ENCODE measurements at regions not wholly inside any gene's neighbourhood (a gene's known extent, or its start where the extent isn't known, plus 50 kb on each side); places are given as distances from the start of the nearest gene placed in this dataset.

DNA sequence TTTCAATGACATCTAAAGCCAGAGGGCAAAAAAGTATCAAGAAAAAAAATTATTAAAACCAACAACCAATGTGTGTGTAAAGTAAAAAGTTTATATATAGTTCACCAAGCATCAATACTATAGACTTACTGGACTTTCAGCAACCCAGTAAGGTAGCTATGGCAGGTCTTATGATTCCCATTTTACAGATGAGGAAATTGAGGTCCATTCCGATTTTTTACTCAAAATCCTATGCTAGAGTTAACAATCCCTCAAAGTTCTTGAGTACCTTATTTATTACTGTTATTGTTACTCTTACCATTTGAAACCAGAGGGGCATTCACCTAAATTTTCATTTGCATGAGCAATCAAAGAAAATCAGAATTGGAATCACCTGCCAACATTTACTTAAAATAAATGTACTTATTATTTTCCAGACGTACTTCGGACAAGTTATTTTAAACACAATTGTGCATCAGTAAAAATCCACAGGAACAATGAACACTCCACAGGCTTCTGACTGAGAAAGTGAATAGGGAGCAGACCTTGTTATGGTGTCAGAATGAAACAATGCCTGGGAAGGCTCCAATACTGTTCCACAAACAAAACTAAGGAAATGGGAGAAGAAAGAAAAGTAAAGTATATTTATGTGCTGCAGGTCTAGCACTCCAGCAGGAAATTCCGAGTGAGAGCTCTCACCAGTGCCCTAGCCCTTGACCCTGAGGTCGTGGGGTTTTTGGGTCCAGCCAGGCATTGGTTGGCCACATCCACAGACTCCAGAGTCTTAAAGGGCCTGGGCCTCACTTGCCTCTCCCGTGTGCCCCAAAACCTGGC is 229.9 kb downstream of the PIK3R1 start:
- intact Hi-C loops (cut with micrococcal nuclease) = no loop called here

DNA sequence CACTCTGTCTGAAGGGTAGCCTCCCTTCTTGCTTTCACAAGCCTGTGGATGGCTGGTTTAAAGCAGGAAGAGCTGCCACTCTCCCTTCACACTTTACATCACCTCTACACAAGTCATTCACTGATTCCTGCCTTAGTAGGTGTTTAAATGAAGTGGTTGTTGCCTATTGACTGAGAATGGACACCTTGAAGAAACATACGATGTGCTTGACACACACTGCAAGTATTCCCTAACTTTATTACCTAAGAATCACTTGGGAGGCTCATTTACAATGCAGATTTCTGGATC is 230.5 kb downstream of the PIK3R1 start:
- intact Hi-C loops (cut with micrococcal nuclease) = no loop called here

DNA sequence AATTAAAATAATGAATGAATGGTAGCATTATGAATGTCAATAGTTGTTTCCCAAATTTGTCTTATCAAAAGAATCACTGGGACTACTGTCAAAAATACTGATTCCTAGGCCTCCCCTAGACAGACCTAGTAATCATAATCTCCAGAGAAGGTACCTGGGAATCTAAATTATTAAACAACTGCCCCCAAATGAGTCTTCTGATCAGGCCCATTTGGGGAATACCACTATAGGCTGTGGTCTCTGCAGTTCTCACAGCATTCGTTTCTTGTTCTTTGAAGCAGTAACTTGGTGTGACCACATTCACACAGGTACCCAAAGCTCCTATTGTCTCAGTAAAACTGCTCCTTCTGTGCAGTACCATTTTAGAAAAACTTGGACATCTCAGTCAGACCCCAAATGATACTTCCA is 230.9 kb downstream of the PIK3R1 start:
- intact Hi-C loops (cut with micrococcal nuclease) = no loop called here

DNA sequence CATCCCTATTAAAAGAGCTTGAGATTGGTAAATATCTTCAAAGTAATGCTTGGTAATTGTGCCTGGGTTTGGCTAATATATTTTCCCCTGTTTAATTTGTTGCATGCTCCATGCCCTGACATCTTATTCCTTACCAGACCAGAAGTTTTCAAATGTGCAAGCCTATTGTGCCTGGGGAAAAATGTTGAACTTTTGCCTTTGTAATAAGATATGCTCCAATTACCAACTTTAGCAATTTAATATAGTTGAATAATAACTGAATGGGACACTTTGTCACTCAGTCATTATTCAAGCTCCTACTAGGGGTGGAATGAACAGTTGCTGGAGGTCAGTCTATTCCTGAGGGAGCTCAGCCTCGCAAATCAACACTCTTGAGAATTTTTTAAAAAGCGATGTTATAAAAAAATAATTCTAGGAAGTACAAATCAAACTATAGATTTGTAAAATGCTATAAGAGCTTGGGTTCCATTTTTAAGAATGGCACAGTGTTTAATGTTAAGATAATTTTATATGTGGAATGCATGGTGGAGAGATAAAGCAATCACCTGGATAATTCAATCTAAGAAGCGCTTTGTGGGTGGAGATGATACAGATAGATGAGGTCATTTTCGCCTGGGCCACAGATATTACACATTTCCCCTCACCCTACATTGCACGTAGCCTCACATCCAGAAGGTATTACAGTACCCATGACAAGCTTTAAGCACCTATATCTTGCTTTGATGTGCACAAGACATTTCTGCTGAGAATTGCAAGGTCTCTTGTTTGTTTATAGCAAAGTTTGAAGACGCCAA is 231.8 kb downstream of the PIK3R1 start:
- intact Hi-C loops (cut with micrococcal nuclease) = no loop called here

DNA sequence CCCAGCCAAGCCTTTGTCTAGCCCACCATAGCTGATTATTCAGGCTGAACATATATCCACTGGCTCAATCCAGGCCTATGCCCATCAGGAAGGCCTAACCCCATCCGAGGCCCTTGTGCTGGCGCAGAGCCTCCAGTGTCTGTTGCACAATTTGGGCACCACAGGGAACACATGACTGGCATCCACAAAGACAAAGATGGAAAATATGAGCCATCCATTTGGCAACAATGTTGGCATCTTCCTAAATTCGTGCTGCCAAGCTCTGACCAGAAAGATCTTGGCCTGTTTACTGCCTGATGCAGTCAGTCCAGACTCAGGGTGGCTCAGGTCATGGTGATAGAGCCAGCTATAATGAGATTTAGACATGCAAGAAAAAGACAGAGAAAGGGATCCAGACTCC is 233.8 kb downstream of the PIK3R1 start:
- intact Hi-C loops (cut with micrococcal nuclease) = no loop called here

DNA sequence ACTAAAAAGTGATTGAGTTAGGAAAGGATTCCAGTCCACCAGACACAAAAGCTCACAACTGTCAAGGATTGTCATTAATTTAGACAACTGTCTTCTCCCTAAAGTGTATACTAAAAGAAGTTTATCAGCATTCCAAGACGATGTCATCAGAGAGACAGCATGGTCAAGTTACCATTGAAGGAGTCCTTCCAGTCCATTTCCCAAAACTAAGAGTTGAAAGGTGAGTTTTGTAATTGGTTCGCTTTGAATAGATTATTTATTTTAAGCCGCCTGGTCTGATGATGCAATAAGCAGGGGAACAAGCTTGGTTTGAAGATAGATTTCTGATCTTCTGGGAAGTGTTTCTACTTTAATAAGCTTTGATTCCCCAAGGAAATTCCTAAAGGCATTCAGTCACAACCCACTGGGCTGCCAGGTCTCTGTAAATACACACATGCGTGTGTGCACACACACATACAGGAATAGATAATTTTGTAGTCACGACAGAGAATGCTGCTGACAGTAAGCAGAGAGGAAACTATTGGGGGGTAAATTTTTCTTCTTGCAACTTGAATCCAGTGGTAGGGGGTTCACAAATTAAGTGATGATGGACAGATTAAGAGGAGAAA is 234.8 kb downstream of the PIK3R1 start:
- intact Hi-C loops (cut with micrococcal nuclease) = no loop called here

DNA sequence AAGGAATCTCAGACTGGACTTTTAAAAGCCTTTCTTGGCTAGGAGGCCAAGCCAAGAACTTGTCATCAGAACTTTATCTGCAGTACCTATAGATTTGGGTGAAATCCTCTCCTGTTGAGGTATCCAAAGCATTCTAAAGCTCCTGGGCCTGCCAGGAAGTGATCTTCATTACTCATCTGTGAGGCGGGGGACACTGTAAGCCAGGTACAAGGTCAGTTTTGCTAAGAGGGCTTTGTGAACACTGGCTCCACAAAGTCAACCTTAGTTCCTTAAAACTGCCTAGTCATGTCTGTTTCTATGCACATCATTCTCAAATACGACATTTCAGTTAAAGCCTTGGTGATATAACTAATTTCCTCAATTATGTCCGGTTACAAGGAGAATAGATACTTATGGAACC is 236.7 kb downstream of the PIK3R1 start:
- intact Hi-C loops (cut with micrococcal nuclease) = no loop called here

DNA sequence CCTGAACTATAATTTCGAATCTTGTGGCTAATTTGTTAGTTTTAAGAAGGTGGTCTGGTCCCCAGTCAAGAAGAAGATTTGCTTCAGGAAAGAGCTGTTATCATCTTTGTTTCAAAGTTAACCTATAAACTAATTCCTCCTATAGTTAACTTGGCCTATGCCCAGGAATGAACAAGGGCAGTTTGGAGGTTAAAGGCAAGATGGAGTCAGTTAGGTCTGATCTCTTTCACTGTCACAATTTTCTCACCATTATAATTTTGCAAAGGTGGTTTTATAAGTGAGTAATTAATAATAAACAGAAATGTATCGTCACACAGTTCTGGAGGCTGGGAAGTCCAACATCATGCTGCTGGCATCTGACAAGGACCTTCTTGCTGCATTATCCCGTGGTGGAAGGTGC is 238.6 kb downstream of the PIK3R1 start:
- intact Hi-C loops (cut with micrococcal nuclease) = no loop called here

DNA sequence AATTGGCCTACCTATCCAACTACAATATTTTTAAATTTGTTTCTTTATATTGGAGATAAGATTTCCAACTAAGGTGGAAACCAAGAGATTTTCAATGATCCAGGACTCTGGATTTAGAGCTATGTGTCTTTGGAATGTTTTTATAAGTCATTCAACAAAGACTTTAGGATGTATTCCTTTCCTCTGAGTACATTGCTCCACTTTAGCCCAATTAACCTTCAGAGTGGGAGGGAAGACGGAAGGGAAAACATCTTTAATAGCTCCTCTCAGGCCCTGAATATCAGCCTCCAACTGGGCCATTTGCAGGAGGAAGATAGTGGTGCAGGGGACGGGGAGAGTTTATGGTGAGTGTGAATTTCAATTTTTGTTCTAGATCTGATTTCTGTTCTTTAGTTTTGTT is 239.2 kb downstream of the PIK3R1 start:
- intact Hi-C loops (cut with micrococcal nuclease) = no loop called here

DNA sequence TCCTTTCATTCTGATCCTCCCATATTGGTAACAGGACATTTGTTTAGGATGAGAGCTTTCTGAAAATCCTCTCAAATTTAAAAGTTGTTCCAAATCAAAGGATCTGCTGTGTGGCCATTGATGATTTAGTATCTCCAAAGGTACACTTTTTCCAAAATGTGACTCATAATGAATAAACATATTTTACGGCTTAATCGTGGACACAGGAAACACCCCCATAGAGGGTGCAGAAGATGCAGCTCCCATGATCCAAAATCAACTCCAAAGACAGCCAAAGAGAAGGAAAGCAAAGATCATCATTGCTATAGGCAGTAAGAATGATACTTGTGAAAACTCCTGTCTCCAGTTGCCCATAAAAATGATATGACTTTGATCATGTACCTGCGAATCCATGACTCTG is 239.7 kb downstream of the PIK3R1 start:
- intact Hi-C loops (cut with micrococcal nuclease) = no loop called here

DNA sequence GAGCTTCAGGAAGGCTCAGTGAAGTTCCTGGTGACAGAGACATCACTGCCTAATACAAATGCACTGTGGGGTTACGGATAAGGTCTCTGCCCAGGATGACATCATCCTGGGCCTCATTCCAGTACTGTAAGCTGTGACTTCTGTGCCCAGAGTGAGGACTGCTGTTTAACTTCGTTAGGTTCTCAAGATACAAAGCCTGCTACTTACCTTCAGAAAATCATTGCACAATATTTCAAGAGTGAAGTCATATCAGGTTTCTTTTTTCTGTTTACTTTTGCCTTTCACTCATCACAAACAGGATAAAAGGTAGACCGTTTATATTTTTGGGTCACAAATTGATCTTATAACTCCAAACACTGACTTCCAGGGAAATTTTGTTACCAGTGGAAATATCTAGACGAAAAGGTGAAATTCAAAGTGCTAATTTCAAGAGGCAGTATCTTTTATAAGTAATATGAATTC is 241.2 kb downstream of the PIK3R1 start:
- intact Hi-C loops (cut with micrococcal nuclease) = no loop called here

DNA sequence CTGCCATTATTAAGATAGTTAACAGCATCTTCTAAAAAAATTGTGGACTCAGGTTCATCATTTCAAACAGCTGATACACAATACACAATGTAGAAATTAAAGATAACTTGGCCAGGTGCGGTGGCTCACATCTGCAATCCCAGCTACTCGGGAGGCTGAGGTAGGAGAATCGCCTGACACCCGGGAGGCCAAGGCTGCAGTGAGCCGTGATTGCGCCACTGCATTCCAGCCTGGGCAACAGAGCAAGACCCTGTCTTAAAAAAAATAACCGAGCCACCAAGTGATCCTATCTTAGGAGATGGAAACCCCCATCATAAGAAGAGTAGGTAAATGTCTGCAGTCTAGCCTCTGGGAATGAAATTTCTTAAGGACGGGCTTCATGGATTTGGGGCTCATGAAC is 241.7 kb downstream of the PIK3R1 start:
- intact Hi-C loops (cut with micrococcal nuclease) = no loop called here

DNA sequence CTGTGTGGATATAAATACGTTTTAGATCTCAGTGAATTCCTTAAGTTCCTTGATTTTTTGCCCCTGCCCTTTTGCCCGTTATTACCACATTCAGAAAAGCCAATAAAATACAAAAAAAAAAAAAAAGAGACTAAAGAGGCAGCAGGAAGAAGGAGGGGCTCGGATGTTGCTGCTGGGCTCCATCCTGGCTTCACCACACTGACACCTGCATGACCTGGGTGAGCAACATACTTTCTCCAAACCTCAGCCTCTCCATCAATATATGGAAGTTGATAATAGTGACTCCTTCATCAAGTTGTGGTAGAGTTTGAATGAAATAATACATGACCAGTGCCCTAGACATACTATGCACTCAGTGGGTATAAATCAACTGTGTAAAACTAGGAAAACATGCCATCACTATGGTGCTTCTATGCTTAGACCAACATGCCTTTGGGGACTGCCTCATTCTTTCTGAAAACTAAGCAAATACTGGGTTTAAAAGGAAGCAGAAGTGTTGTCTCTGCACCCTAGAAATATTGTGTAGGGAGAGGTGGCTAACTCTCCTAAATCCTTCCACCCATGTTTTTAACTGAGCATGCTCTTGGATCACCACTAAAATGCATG is 243.0 kb downstream of the PIK3R1 start:
- intact Hi-C loops (cut with micrococcal nuclease) = no loop called here

DNA sequence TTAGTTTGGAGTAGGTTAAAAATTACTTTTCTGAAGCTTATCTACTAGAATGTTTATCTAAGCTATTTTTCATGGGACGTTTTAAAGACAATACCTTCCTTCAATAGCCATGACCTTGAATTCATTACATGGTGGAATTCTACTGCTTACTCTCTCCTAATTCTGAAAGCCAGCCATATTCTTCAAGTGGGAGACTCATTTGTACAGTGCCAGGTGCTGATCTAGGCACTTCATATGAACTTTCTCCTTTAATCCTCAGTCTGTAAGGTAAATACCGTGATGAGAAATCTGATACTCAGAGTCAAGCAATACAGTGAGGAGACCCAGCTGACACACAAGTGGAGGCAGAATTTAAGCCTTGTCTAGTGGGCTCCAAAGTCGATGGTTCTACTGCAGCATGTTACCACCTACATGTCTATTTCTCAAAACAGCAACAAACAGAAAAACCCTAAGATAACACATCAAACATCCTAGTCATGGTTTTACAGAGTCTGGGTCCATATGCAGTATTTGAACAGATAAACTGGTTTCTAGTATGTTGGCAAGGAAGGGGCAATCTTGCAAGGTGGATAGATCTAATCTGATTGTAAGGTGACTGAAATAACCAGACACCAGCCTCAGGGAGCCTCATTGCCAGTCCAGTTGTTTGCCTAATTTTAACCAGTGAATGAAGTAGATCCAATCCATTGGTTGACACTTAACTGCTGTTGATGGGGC is 243.7 kb downstream of the PIK3R1 start:
- intact Hi-C loops (cut with micrococcal nuclease) = no loop called here

DNA sequence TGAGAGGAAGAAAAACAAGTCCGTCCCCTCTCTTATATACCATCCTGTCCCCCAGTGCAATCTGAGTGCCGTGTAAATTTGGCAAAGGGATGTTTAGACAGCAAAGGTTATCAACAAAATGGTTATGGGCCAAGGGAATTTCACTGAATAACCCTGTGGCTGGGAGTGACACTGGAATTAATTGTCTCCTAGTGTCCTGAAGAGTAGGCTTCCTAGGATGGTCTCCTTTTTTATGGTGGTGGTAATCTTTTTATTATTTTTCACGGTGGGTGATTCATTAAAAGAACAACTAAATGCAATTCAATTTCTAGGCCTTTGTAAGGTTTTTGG is 244.2 kb downstream of the PIK3R1 start:
- intact Hi-C loops (cut with micrococcal nuclease) = loop anchor here (1.0 to 5.0 kb wide), 7 partner anchors 25 to 1213 kb away; no protein-coding TSS in a partner anchor

DNA sequence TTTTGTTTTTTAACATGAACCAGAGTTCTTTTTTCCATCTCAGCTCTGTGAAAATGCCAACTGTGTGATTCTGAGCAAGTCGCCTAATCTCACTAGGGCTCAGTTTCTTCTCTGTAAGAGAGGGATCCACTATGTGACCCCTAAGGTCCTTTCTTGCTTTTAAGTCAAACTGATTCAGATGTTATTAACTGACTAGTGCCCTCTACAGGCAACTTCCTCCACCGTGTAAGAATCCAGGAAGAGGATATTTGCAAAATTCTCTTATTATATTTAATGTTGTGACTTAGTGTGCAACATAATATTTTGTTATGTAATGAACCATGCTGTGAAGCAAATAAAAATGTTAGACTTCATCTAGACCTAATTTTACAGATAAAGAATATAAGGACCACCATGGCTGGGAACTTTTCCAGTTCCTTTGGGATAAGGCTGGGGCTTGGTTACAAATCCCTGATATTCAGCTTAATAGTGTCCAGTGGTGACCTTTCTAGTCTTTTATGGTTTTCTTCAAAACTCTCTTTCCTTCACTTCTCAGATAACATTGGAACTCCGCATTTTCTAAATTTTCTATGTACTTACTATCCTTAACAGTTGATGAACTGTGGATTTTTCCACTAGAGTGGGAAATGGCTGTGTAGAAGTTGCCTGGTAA is 244.7 kb downstream of the PIK3R1 start:
- intact Hi-C loops (cut with micrococcal nuclease) = loop anchor here (1.0 to 5.0 kb wide), 7 partner anchors 26 to 1213 kb away; no protein-coding TSS in a partner anchor

DNA sequence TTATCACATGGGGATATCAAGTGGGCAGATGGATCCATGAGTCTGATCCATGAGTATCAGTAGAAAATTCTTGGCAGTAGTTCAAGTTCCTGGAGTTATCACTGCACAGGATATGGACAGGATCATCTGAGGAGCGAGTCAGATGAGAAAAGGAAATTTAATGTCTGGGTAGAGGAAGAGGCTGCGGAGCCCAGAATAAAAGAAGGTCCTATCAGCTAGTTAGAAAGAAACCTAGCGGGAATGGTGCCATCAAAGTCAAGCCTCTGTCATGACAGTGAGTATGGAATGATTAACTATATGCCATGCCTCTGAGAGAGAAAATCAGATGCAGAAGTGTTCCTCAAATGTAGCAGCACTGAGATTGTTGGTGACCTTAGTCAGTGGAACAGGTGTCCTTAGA is 248.1 kb downstream of the PIK3R1 start:
- intact Hi-C loops (cut with micrococcal nuclease) = loop anchor here (1.0 to 5.0 kb wide), 2 partner anchors 175 to 544 kb away; no protein-coding TSS in a partner anchor

DNA sequence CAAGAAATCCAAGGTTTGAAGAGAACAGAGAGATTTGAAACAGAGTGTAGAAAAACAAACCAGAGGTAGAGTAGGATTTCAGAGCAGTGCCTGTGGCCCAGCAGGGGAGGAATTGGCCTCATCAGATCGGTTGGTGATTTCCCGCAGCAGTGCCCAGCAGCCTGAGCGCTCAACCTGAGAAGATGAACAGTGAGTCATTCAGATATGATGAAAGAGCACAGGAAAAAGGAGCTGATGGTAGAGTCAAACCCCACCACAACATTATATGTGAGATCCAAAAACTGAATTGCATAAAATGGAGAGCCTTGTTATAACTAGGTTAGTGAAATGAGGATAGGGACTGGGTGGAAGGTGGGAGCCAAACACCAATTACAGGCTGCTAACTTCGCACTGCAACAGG is 248.9 kb downstream of the PIK3R1 start:
- intact Hi-C loops (cut with micrococcal nuclease) = loop anchor here (1.0 to 5.0 kb wide), 2 partner anchors 176 to 543 kb away; no protein-coding TSS in a partner anchor

DNA sequence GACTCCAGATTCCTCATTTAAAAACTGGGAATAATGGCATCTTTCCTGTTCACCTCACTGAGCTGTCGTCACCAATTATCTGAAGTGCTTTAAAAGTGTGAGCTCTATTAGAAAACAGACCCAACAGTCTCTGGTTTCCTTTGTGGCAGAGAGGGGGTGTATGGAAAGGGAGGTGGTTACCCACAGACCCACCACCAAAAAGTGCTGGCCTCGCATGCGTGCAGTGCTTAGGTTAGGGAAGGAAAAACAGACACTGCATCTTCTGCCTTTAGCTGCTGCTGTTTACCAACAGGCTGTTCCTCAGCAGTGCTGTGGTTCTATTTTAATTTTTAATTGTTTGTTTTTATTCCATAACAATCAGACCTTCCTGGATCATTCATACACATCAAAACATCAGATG is 249.6 kb downstream of the PIK3R1 start:
- intact Hi-C loops (cut with micrococcal nuclease) = no loop called here

DNA sequence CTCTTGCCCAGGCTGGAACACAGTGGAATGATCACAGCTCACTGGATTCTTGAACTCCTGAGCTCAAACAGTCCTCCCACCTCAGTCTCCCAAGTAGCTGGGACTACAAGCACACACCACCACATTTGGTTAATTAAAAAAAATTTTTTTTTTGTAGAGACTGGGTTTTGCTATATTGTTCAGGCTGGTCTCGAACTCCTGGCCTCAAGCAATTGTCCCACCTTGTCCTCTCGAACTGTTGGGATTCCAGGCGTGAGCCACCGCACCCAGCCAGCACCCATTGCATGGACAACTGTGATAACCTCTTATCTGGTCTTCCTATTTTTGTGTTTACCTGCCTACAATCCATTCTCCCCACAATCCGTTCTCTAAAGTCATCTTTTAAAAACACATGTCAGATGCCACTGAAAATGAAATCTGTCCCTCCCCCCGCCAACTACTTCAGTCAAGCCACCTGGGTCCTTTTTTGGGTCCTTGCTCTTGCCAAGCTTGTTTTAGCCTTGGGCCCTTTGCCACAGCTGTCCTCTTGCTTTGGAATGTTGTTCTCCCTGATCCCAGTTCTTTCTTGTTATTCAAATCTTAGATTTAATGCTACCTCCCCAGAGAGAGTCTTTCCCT is 250.5 kb downstream of the PIK3R1 start:
- intact Hi-C loops (cut with micrococcal nuclease) = no loop called here
